Endodermal cell (in vitro differentiated cells): ENCODE measurements at regions not wholly inside any gene's neighbourhood (a gene's known extent, or its start where the extent isn't known, plus 50 kb on each side); places are given as distances from the start of the nearest gene placed in this dataset.
A peak's percentile ranks its signal among the peaks of the same experiment; 100 is the strongest.

ENCODE experiments used
- DNase-seq: peaks from one replicate; pipeline ENCODE4 v3.0.0-alpha.2; 2017
- H3K27ac ChIP-seq: 2 replicates; pipeline ENCODE4 v1.5.1; 2013; ENCODE audit warnings: mild to moderate bottlenecking, low read depth, low read length, moderate library complexity
- H3K27me3 ChIP-seq: 2 replicates; pipeline ENCODE4 v1.6.1; 2013; ENCODE audit warnings: mild to moderate bottlenecking, low read length, moderate library complexity; ENCODE audit not compliant: insufficient read depth, control insufficient read depth, poor library complexity, severe bottlenecking
- H3K36me3 ChIP-seq: 2 replicates; pipeline ENCODE4 v1.7.0; 2013; ENCODE audit warnings: mild to moderate bottlenecking, low read length, moderate library complexity; ENCODE audit not compliant: control insufficient read depth, insufficient read depth
- H3K4me1 ChIP-seq: one replicate; pipeline ENCODE4 v1.7.0; 2013; ENCODE audit warnings: low read length; ENCODE audit not compliant: control insufficient read depth, insufficient read depth
- H3K4me3 ChIP-seq: 2 replicates; pipeline ENCODE4 v1.5.1; 2013; ENCODE audit warnings: mild to moderate bottlenecking, low read length, moderate library complexity
- H3K9ac ChIP-seq: 2 replicates; pipeline ENCODE4 v1.6.1; 2013; ENCODE audit warnings: mild to moderate bottlenecking, low read length, moderate library complexity; ENCODE audit not compliant: poor library complexity, severe bottlenecking; ENCODE audit errors: extremely low read depth
- H3K9me3 ChIP-seq: 2 replicates; pipeline ENCODE4 v1.6.1; 2013; ENCODE audit warnings: mild to moderate bottlenecking, low read length, moderate library complexity; ENCODE audit not compliant: control insufficient read depth
- H3K27ac Mint-ChIP-seq: 2 replicates; pipeline ENCODE4 v1.8.0; 2020; ENCODE audit warnings: mixed read lengths
- H3K27me3 Mint-ChIP-seq: 2 replicates; pipeline ENCODE4 v1.8.0; 2021; ENCODE audit warnings: mild to moderate bottlenecking, mixed read lengths; ENCODE audit not compliant: insufficient read depth
- H3K36me3 Mint-ChIP-seq: 2 replicates; pipeline ENCODE4 v1.8.0; 2020; ENCODE audit warnings: low read depth, mixed read lengths
- H3K4me1 Mint-ChIP-seq: 2 replicates; pipeline ENCODE4 v1.8.0; 2020; ENCODE audit warnings: mixed read lengths
- H3K4me3 Mint-ChIP-seq: 2 replicates; pipeline ENCODE4 v1.8.0; 2020; ENCODE audit warnings: mild to moderate bottlenecking, moderate library complexity, mixed read lengths
- H3K9me3 Mint-ChIP-seq: 2 replicates; pipeline ENCODE4 v1.8.0; 2020; ENCODE audit warnings: mild to moderate bottlenecking, mixed read lengths
- CTCF ChIP-seq: fragments of 200-600 bp; sonication (generic); conservative IDR thresholded peaks from 2 replicates; pipeline ENCODE4 v1.5.0; 2021; ENCODE audit warnings: antibody characterized with exemption, mild to moderate bottlenecking
- WGBS, 2 experiments: methylation state at CpG; one replicate each; pipeline versions ENCODE4 v1.1.5 to v1.1.7; 2013; ENCODE audit warnings: missing lambda C conversion rate in 2 of 2, mixed read lengths in 1 of 2; ENCODE audit not compliant: insufficient coverage in 1 of 2, insufficient read length in 1 of 2; 5-methylcytosine and 5-hydroxymethylcytosine counted together

GRCh38 chr14:51430079-51430478 lies 190.0 kb downstream of the TMX1 start:
- DNase-seq, result no peak
- no peak for TF ChIP-seq CTCF
- no peak overlapping the region for H3K4me3 ChIP-seq
- peaks cover 3% of the 10 kb centered on the region for H3K4me1 ChIP-seq
- no peak overlapping the region for H3K9ac ChIP-seq
- peak overlapping the region; percentile 77 for H3K27ac ChIP-seq
- no peaks in the 10 kb centered on the region for H3K36me3 Mint-ChIP-seq
- no peaks in the 10 kb centered on the region for H3K27me3 Mint-ChIP-seq
- H3K27me3 ChIP-seq, result no peaks in the 10 kb centered on the region
- no peak overlapping the region for H3K4me3 Mint-ChIP-seq
- H3K27ac Mint-ChIP-seq, result no peak overlapping the region
- H3K36me3 ChIP-seq, result no peaks in the 10 kb centered on the region
- H3K9me3 ChIP-seq, result no peaks in the 10 kb centered on the region
- WGBS, 2 experiments, result 66% methylated on average over 2 of the region's 4 CpGs; no CpG with 5 or more reads in 1 of the 2 experiments
- no peaks in the 10 kb centered on the region for H3K9me3 Mint-ChIP-seq
- H3K4me1 Mint-ChIP-seq, result peaks cover 18% of the 10 kb centered on the region

- no peak for DNase-seq
- Mint-ChIP-seq H3K27ac (no peak overlapping the region), H3K4me1 (peaks cover 18% of the 10 kb centered on the region), H3K9me3 (no peaks in the 10 kb centered on the region), H3K36me3 (no peaks in the 10 kb centered on the region), H3K4me3 (no peak overlapping the region), H3K27me3 (no peaks in the 10 kb centered on the region)
- H3K27ac ChIP-seq, result peak overlapping the region; percentile 77
- no peaks in the 10 kb centered on the region for H3K9me3 ChIP-seq
- H3K4me1 ChIP-seq, result peaks cover 3% of the 10 kb centered on the region
- no peak overlapping the region for H3K4me3 ChIP-seq
- no peaks in the 10 kb centered on the region for H3K36me3 ChIP-seq
- no peak overlapping the region for H3K9ac ChIP-seq
- H3K27me3 ChIP-seq, result no peaks in the 10 kb centered on the region
- TF ChIP-seq CTCF, result no peak
- WGBS, 2 experiments, result 58 to 80% methylated on average over 2 to 3 of the region's 3 CpGs
Observed at GRCh38 chr14:51430633-51431032, 190.6 kb downstream of the TMX1 start.

GRCh38 chr14:51431033-51431709 lies 191.1 kb downstream of the TMX1 start:
- Histone ChIP-seq H3K27me3 (no peaks in the 10 kb centered on the region), H3K27ac (peak overlapping the region; percentile 47), H3K4me1 (peaks cover 3% of the 10 kb centered on the region), H3K4me3 (no peak overlapping the region), H3K9me3 (no peaks in the 10 kb centered on the region), H3K36me3 (no peaks in the 10 kb centered on the region), H3K9ac (no peak overlapping the region)
- Mint-ChIP-seq H3K27ac (no peak overlapping the region), H3K9me3 (no peaks in the 10 kb centered on the region), H3K36me3 (no peaks in the 10 kb centered on the region), H3K4me1 (peaks cover 18% of the 10 kb centered on the region), H3K27me3 (peaks cover 4% of the 10 kb centered on the region), H3K4me3 (no peak overlapping the region)
- WGBS, 2 experiments, result 86 to 96% methylated on average over 1 to 3 of the region's 3 CpGs
- no peak for TF ChIP-seq CTCF
- DNase-seq, result no peak
